H9 (cell line): ENCODE measurements at regions not wholly inside any gene's neighbourhood (a gene's known extent, or its start where the extent isn't known, plus 50 kb on each side); places are given as distances from the start of the nearest gene placed in this dataset.

Source experiments
- DNase-seq: peaks from one replicate; pipeline ENCODE4 v3.0.0-alpha.2; 2017
- H2AFZ ChIP-seq: one replicate; pipeline ENCODE4 v1.6.1; 2013; ENCODE audit warnings: mild to moderate bottlenecking, low read length, control low read depth, moderate library complexity
- H2AK5ac ChIP-seq: 2 replicates; pipeline ENCODE4 v1.6.1; 2013; ENCODE audit warnings: low read length, control low read depth, mixed read lengths; ENCODE audit not compliant: insufficient read length
- H2BK120ac ChIP-seq: one replicate; pipeline ENCODE4 v1.6.1; 2013; ENCODE audit warnings: low read depth, mild to moderate bottlenecking, low read length, control low read depth, inconsistent platforms; ENCODE audit not compliant: poor library complexity, severe bottlenecking
- H2BK12ac ChIP-seq: 2 replicates; pipeline ENCODE4 v1.6.1; 2013; ENCODE audit warnings: low read length, control low read depth, mixed read lengths, low read depth; ENCODE audit not compliant: insufficient read length
- H2BK15ac ChIP-seq: 2 replicates; pipeline ENCODE4 v1.6.1; 2013; ENCODE audit warnings: low read depth, low read length, control low read depth
- H2BK20ac ChIP-seq: one replicate; pipeline ENCODE4 v1.6.1; 2013; ENCODE audit warnings: low read depth, mild to moderate bottlenecking, low read length, control low read depth, inconsistent platforms; ENCODE audit not compliant: poor library complexity, severe bottlenecking
- H2BK5ac ChIP-seq: 2 replicates; pipeline ENCODE4 v1.6.1; 2013; ENCODE audit warnings: low read length, control low read depth, mixed read lengths; ENCODE audit not compliant: insufficient read length
- H3K14ac ChIP-seq: 2 replicates; pipeline ENCODE4 v1.6.1; 2013; ENCODE audit warnings: low read length, control low read depth; ENCODE audit not compliant: insufficient read depth
- H3K18ac ChIP-seq: 2 replicates; pipeline ENCODE4 v1.6.1; 2013; ENCODE audit warnings: low read depth, mild to moderate bottlenecking, mixed read lengths, low read length, control low read depth; ENCODE audit not compliant: insufficient read length
- H3K23ac ChIP-seq: 2 replicates; pipeline ENCODE4 v1.6.1; 2013; ENCODE audit warnings: low read length, control low read depth, mixed read lengths, low read depth; ENCODE audit not compliant: insufficient read length
- H3K23me2 ChIP-seq: 2 replicates; pipeline ENCODE4 v1.6.1; 2013; ENCODE audit warnings: low read depth, mild to moderate bottlenecking, mixed read lengths, low read length, control low read depth; ENCODE audit not compliant: insufficient read length, poor library complexity, severe bottlenecking
- H3K27ac ChIP-seq: 2 replicates; pipeline ENCODE4 v1.5.1; 2013; ENCODE audit warnings: low read length, control low read depth, mixed read lengths, low read depth; ENCODE audit not compliant: insufficient read length
- H3K27me3 ChIP-seq: 2 replicates; pipeline ENCODE4 v1.6.1; 2013; ENCODE audit warnings: low read length, control low read depth, inconsistent platforms; ENCODE audit not compliant: insufficient read depth
- H3K4ac ChIP-seq: 2 replicates; pipeline ENCODE4 v1.6.1; 2013; ENCODE audit warnings: low read depth, mild to moderate bottlenecking, control low read depth, inconsistent platforms, low read length, moderate library complexity
- H3K4me1 ChIP-seq: 2 replicates; pipeline ENCODE4 v1.6.1; 2013; ENCODE audit warnings: low read length, control low read depth, inconsistent platforms; ENCODE audit not compliant: insufficient read depth
- H3K4me2 ChIP-seq: 2 replicates; pipeline ENCODE4 v1.6.1; 2013; ENCODE audit warnings: low read length, control low read depth, mixed read lengths; ENCODE audit not compliant: insufficient read length, insufficient read depth
- H3K56ac ChIP-seq: 2 replicates; pipeline ENCODE4 v1.6.1; 2013; ENCODE audit warnings: low read depth, mild to moderate bottlenecking, mixed read lengths, low read length, control low read depth; ENCODE audit not compliant: insufficient read length
- H3K79me1 ChIP-seq: 2 replicates; pipeline ENCODE4 v1.6.1; 2013; ENCODE audit warnings: low read depth, mild to moderate bottlenecking, moderate library complexity, low read length, control low read depth, inconsistent platforms; ENCODE audit not compliant: insufficient read depth, poor library complexity, severe bottlenecking
- H3K79me2 ChIP-seq: 2 replicates; pipeline ENCODE4 v1.6.1; 2013; ENCODE audit warnings: low read length, control low read depth, inconsistent platforms; ENCODE audit not compliant: insufficient read depth
- H3K9ac ChIP-seq: 2 replicates; pipeline ENCODE4 v1.6.1; 2013; ENCODE audit warnings: low read length, control low read depth, mixed read lengths; ENCODE audit not compliant: insufficient read length; ENCODE audit errors: extremely low read depth
- H3K9me3 ChIP-seq: one replicate; pipeline ENCODE4 v1.6.1; 2013; ENCODE audit warnings: low read depth, low read length, inconsistent platforms; ENCODE audit not compliant: control insufficient read depth
- H3T11ph ChIP-seq: one replicate; pipeline ENCODE4 v1.6.1; 2013; ENCODE audit warnings: mild to moderate bottlenecking, low read length, control low read depth, inconsistent platforms
- H4K20me1 ChIP-seq: one replicate; pipeline ENCODE4 v1.6.1; 2013; ENCODE audit not compliant: control insufficient read depth, insufficient read length, insufficient read depth
- H4K5ac ChIP-seq: 2 replicates; pipeline ENCODE4 v1.6.1; 2013; ENCODE audit warnings: low read depth, mild to moderate bottlenecking, mixed read lengths, low read length, control low read depth; ENCODE audit not compliant: insufficient read length
- H4K8ac ChIP-seq: replicated peaks from 2 replicates; pipeline ENCODE4 v1.6.1; 2013; ENCODE audit warnings: low read length, control low read depth, mixed read lengths, low read depth; ENCODE audit not compliant: insufficient read length
- H4K91ac ChIP-seq: 2 replicates; pipeline ENCODE4 v1.6.1; 2013; ENCODE audit warnings: low read depth, mild to moderate bottlenecking, moderate library complexity, mixed read lengths, low read length, control low read depth; ENCODE audit not compliant: insufficient read length
- H3K27ac Mint-ChIP-seq, 3 experiments: 2 replicates in 2 of 3; 3 replicates in 1 of 3; pipeline ENCODE4 v1.8.0; 2020 to 2021; ENCODE audit warnings: mixed read lengths in 3 of 3, mild to moderate bottlenecking in 1 of 3, moderate library complexity in 1 of 3
- H3K27me3 Mint-ChIP-seq: 2 replicates; pipeline ENCODE4 v1.8.0; 2021; ENCODE audit warnings: low read depth, mild to moderate bottlenecking, moderate library complexity, mixed read lengths
- H3K36me3 Mint-ChIP-seq, 3 experiments: 2 replicates in 2 of 3; 3 replicates in 1 of 3; pipeline ENCODE4 v1.8.0; 2020 to 2021; ENCODE audit warnings: low read depth in 3 of 3, mixed read lengths in 3 of 3; ENCODE audit not compliant: insufficient read depth in 1 of 3
- H3K4me1 Mint-ChIP-seq, 2 experiments: 2 replicates each; pipeline ENCODE4 v1.8.0; 2020; ENCODE audit warnings: mixed read lengths in 2 of 2
- H3K4me3 Mint-ChIP-seq, 2 experiments: 2 replicates in 1 of 2; 3 replicates in 1 of 2; pipeline ENCODE4 v1.8.0; 2020 to 2021; ENCODE audit warnings: mild to moderate bottlenecking in 2 of 2, mixed read lengths in 2 of 2, moderate library complexity in 1 of 2
- H3K9me3 Mint-ChIP-seq, 2 experiments: 2 replicates in 1 of 2; 3 replicates in 1 of 2; pipeline ENCODE4 v1.8.0; 2020; ENCODE audit warnings: mild to moderate bottlenecking in 2 of 2, mixed read lengths in 2 of 2, moderate library complexity in 1 of 2
- WGBS: extraction: QIAGEN DNeasy Blood & Tissue Kit; methylation state at CpG from one replicate; pipeline ENCODE4 v1.1.7; 2013; ENCODE audit warnings: missing lambda C conversion rate, low lambda C conversion rate, mixed read lengths; ENCODE audit not compliant: insufficient read length; ENCODE audit errors: extremely low coverage; 5-methylcytosine and 5-hydroxymethylcytosine counted together
- TF ChIP-seq, protein P1 (sequence below): fragments of 200-600 bp; sonication (generic); conservative IDR thresholded peaks from 3 replicates; pipeline ENCODE4 v1.8.0; 2021; ENCODE audit warnings: antibody characterized with exemption, mild to moderate bottlenecking

DNA sequence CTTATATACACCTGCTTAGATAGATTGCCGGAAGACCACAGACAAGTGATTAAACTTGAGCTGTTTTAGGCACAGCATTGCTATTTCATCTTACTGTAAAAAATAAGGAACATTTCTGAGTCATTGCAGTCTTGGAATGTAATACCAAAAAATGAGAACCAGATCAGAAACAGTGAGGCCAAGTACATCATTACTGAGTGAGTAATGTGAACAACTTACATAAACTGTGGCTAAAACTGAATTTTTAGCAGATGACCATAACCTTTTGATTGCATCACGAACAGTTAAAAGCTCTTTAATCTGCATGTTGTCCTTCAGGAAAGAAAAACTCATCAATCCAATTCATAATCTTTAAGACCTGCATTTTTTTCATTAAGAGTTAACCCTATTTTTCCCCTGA is 157.1 kb upstream of the FGF10 start:
- H3K27ac ChIP-seq: no peak overlapping the region
- H3K23me2 ChIP-seq: no peaks in the 10 kb centered on the region
- no peaks in the 10 kb centered on the region for H3K4me1 Mint-ChIP-seq
- no peaks in the 10 kb centered on the region for H3K9me3 Mint-ChIP-seq
- no peak overlapping the region for H3K9ac ChIP-seq
- H4K91ac ChIP-seq: no peak overlapping the region
- H3K4me3 Mint-ChIP-seq: no peak overlapping the region
- H4K5ac ChIP-seq: no peak overlapping the region
- no peak overlapping the region for H3K27ac Mint-ChIP-seq
- no peak overlapping the region for H2BK15ac ChIP-seq
- no CpG with 5 or more reads among the region's 2 CpGs for WGBS
- H3K79me1 ChIP-seq: no peaks in the 10 kb centered on the region
- H3K23ac ChIP-seq: no peak overlapping the region
- no peaks in the 10 kb centered on the region for H3K36me3 Mint-ChIP-seq
- no peak overlapping the region for H4K8ac ChIP-seq
- H3K9me3 ChIP-seq: no peaks in the 10 kb centered on the region
- H2BK20ac ChIP-seq: no peak overlapping the region
- H3K18ac ChIP-seq: no peak overlapping the region
- H2AFZ ChIP-seq: no peak overlapping the region
- no peaks in the 10 kb centered on the region for H3K4me1 ChIP-seq
- H3K4ac ChIP-seq: no peak overlapping the region
- H2AK5ac ChIP-seq: no peak overlapping the region
- no peak overlapping the region for H2BK120ac ChIP-seq
- no peak overlapping the region for H3K14ac ChIP-seq
- H3K56ac ChIP-seq: no peak overlapping the region
- H3K79me2 ChIP-seq: no peaks in the 10 kb centered on the region
- DNase-seq: no peak
- H2BK5ac ChIP-seq: no peak overlapping the region
- no peak overlapping the region for H3T11ph ChIP-seq
- no peaks in the 10 kb centered on the region for H3K27me3 Mint-ChIP-seq
- no peaks in the 10 kb centered on the region for H3K27me3 ChIP-seq
- no peaks in the 10 kb centered on the region for H4K20me1 ChIP-seq
- no peak overlapping the region for H2BK12ac ChIP-seq
- TF ChIP-seq, protein P1, sequence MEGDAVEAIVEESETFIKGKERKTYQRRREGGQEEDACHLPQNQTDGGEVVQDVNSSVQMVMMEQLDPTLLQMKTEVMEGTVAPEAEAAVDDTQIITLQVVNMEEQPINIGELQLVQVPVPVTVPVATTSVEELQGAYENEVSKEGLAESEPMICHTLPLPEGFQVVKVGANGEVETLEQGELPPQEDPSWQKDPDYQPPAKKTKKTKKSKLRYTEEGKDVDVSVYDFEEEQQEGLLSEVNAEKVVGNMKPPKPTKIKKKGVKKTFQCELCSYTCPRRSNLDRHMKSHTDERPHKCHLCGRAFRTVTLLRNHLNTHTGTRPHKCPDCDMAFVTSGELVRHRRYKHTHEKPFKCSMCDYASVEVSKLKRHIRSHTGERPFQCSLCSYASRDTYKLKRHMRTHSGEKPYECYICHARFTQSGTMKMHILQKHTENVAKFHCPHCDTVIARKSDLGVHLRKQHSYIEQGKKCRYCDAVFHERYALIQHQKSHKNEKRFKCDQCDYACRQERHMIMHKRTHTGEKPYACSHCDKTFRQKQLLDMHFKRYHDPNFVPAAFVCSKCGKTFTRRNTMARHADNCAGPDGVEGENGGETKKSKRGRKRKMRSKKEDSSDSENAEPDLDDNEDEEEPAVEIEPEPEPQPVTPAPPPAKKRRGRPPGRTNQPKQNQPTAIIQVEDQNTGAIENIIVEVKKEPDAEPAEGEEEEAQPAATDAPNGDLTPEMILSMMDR: no peak
- H3K4me2 ChIP-seq: no peak overlapping the region
